ENCODE measurements at regions not wholly inside any gene's neighbourhood (a gene's known extent, or its start where the extent isn't known, plus 50 kb on each side); places are given as distances from the start of the nearest gene placed in this dataset.

GRCh38 chr17:77382356-77382911, 241.7 kb downstream of the SEC14L1 start (continued):
- peak; percentile 22; the same call in 1 of the 2 replicates for TF ChIP-seq RAD21 (CRISPR knock-in tag; IDR thresholded peaks at IDR 0.05)
- TF ChIP-seq PCBP1 (IDR thresholded peaks at IDR 0.05; ENCODE audit: borderline replicate concordance, low read depth, low read length) = no peak
- TF ChIP-seq ZNF318 (CRISPR knock-in tag; IDR thresholded peaks at IDR 0.05) = no peak
- TF ChIP-seq RNF2 (conservative IDR thresholded peaks at IDR 0.05; ENCODE audit: low read depth) = no peak
- peak; percentile 78; the same call in 1 of the 2 replicates for TF ChIP-seq ZNF362 (CRISPR knock-in tag; IDR thresholded peaks at IDR 0.05; ENCODE audit: borderline replicate concordance)
- no peak for TF ChIP-seq ZNF703 (CRISPR knock-in tag; IDR thresholded peaks at IDR 0.05; ENCODE audit: borderline replicate concordance)
- no peak for TF ChIP-seq ZNF639 (CRISPR knock-in tag; conservative IDR thresholded peaks at IDR 0.05)
- TF ChIP-seq ZBTB38 (CRISPR knock-in tag; IDR thresholded peaks at IDR 0.05) = no peak
- 0 out of 2 replicates have a peak, but pooled peaks have one; percentile 38 for TF ChIP-seq ZMYM4 (CRISPR knock-in tag; IDR thresholded peaks at IDR 0.05)
- TF ChIP-seq PITX1 (CRISPR knock-in tag; IDR thresholded peaks at IDR 0.05) = peak; percentile 37; the same call in 1 of the 2 replicates
- TF ChIP-seq EP300 (IDR thresholded peaks at IDR 0.05; ENCODE audit: low read depth in 2 of 2, low read length in 2 of 2) = peak in 1 of 2 experiments; percentile 26; a peak in 1 of 4 replicates
- no peak for TF ChIP-seq EP300 (CRISPR knock-in tag; IDR thresholded peaks at IDR 0.05; ENCODE audit: borderline replicate concordance)
- no peak for TF ChIP-seq U2AF1 (optimal IDR thresholded peaks at IDR 0.05; ENCODE audit: low read depth, low read length)
- TF ChIP-seq ASH2L (IDR thresholded peaks at IDR 0.05; ENCODE audit: insufficient read length, low read depth, low read length) = peak; percentile 37
- no peak for TF ChIP-seq ZNF784 (CRISPR knock-in tag; IDR thresholded peaks at IDR 0.05; ENCODE audit: borderline replicate concordance)
- TF ChIP-seq ZNF720 (CRISPR knock-in tag; IDR thresholded peaks at IDR 0.05) = no peak

All from HepG2 (cell line).